ENCODE measurements at regions not wholly inside any gene's neighbourhood (a gene's known extent, or its start where the extent isn't known, plus 50 kb on each side); places are given as distances from the start of the nearest gene placed in this dataset.

GRCh38 chr14:53628732-53629430 is 327.7 kb downstream of the BMP4 start:
- no peak overlapping the region for H4K5ac ChIP-seq (ENCODE audit: insufficient read length, low read depth, low read length)
- no peaks in the 10 kb centered on the region for H3K9me3 ChIP-seq (ENCODE audit: control insufficient read depth, low read depth, low read length)
- H3K4me1 ChIP-seq (ENCODE audit: insufficient read depth, low read length), result no peaks in the 10 kb centered on the region; the same call in 1 of the 2 replicates
- H2BK12ac ChIP-seq (ENCODE audit: insufficient read length, low read depth, low read length), result no peak overlapping the region
- no peak overlapping the region for H3K18ac ChIP-seq (ENCODE audit: insufficient read length, low read depth, low read length)
- DNase-seq, result no peak
- H4K91ac ChIP-seq (ENCODE audit: insufficient read length, low read depth, low read length), result no peak overlapping the region
- no peak for TF ChIP-seq CTCF (conservative IDR thresholded peaks at IDR 0.05)
- peaks cover 4% of the 10 kb centered on the region in 2 experiments for H3K4me1 Mint-ChIP-seq
- no peak overlapping the region for H3K27ac ChIP-seq (ENCODE audit: insufficient read length, low read depth, low read length)
- H2BK120ac ChIP-seq (ENCODE audit: low read depth, low read length, poor library complexity, severe bottlenecking), result no peak overlapping the region
- H3K4me3 Mint-ChIP-seq, result no peak overlapping the region
- no peaks in the 10 kb centered on the region for H3K27me3 ChIP-seq (ENCODE audit: insufficient read depth, low read length)
- H3K9ac ChIP-seq (ENCODE audit: extremely low read depth, insufficient read length, low read length), result no peak overlapping the region
- H2BK15ac ChIP-seq (ENCODE audit: low read depth, low read length), result no peak overlapping the region
- WGBS (ENCODE audit: extremely low coverage, insufficient read length, low lambda C conversion rate), result no CpG with 5 or more reads among the region's 6 CpGs
- H2BK5ac ChIP-seq (ENCODE audit: insufficient read length, low read length), result no peak overlapping the region
- H4K8ac ChIP-seq (replicated peaks; ENCODE audit: insufficient read length, low read depth, low read length), result no peak overlapping the region
- no peak overlapping the region for H3T11ph ChIP-seq (ENCODE audit: low read length)
- H3K27me3 Mint-ChIP-seq (ENCODE audit: low read depth), result no peaks in the 10 kb centered on the region; the same call in 1 of the 2 replicates
- no peaks in the 10 kb centered on the region for H3K23me2 ChIP-seq (ENCODE audit: insufficient read length, low read depth, low read length, poor library complexity, severe bottlenecking)
- H3K14ac ChIP-seq (ENCODE audit: insufficient read depth, low read length), result no peak overlapping the region
- no peaks in the 10 kb centered on the region for H3K79me2 ChIP-seq (ENCODE audit: insufficient read depth, low read length)
- no peaks in the 10 kb centered on the region for H4K20me1 ChIP-seq (ENCODE audit: control insufficient read depth, insufficient read depth, insufficient read length)
- H3K27ac Mint-ChIP-seq, result no peak overlapping the region
- peaks cover 0 to 4% of the 10 kb centered on the region in 2 experiments; a peak in 1 of 5 replicates for H3K9me3 Mint-ChIP-seq
- H3K4ac ChIP-seq (ENCODE audit: low read depth, low read length), result no peak overlapping the region
- H2AFZ ChIP-seq (ENCODE audit: low read length), result no peak overlapping the region
- no peak overlapping the region for H3K4me2 ChIP-seq (ENCODE audit: insufficient read depth, insufficient read length, low read length)
- no peaks in the 10 kb centered on the region; a peak in 1 of 7 replicates for H3K36me3 Mint-ChIP-seq (ENCODE audit: insufficient read depth in 1 of 3, low read depth in 3 of 3)
- H3K79me1 ChIP-seq (ENCODE audit: insufficient read depth, low read depth, low read length, poor library complexity, severe bottlenecking), result no peaks in the 10 kb centered on the region
- H2AK5ac ChIP-seq (ENCODE audit: insufficient read length, low read length), result no peak overlapping the region
- H3K23ac ChIP-seq (ENCODE audit: insufficient read length, low read depth, low read length), result no peak overlapping the region
- no peak overlapping the region for H2BK20ac ChIP-seq (ENCODE audit: low read depth, low read length, poor library complexity, severe bottlenecking)
- H3K56ac ChIP-seq (ENCODE audit: insufficient read length, low read depth, low read length), result no peak overlapping the region
